Neural progenitor cell (in vitro differentiated cells): ENCODE measurements at regions not wholly inside any gene's neighbourhood (a gene's known extent, or its start where the extent isn't known, plus 50 kb on each side); places are given as distances from the start of the nearest gene placed in this dataset.

Source experiments
- DNase-seq: peaks from one replicate; pipeline ENCODE4 v3.0.0-alpha.2; 2016; ENCODE audit warnings: low spot score
- H2AFZ ChIP-seq: fragments of 200-600 bp; sonication (generic); replicated peaks from 2 replicates; pipeline ENCODE4 v1.6.1; 2016; ENCODE audit warnings: antibody characterized with exemption
- H3F3A ChIP-seq: fragments of 200-600 bp; sonication (generic); 2 replicates; pipeline ENCODE4 v1.6.1; 2016; ENCODE audit warnings: antibody characterized with exemption, low read depth
- H3K27ac ChIP-seq: fragments of 200-600 bp; sonication (generic); 2 replicates; pipeline ENCODE4 v1.5.1; 2016; ENCODE audit warnings: mild to moderate bottlenecking
- H3K27me3 ChIP-seq: fragments of 200-600 bp; sonication (generic); 2 replicates; pipeline ENCODE4 v1.6.1; 2016; ENCODE audit warnings: mild to moderate bottlenecking, moderate library complexity
- H3K36me3 ChIP-seq: fragments of 200-600 bp; sonication (generic); 2 replicates; pipeline ENCODE4 v1.5.1; 2016
- H3K4me1 ChIP-seq: fragments of 200-600 bp; sonication (generic); 2 replicates; pipeline ENCODE4 v1.6.1; 2016; ENCODE audit warnings: mixed run types
- H3K4me2 ChIP-seq: fragments of 200-600 bp; sonication (generic); 2 replicates; pipeline ENCODE4 v1.6.1; 2016
- H3K4me3 ChIP-seq: fragments of 200-600 bp; sonication (generic); 2 replicates; pipeline ENCODE4 v1.5.1; 2016
- H3K79me2 ChIP-seq: fragments of 200-600 bp; sonication (generic); 2 replicates; pipeline ENCODE4 v1.6.1; 2016; ENCODE audit warnings: low read depth
- H3K9ac ChIP-seq: fragments of 200-600 bp; sonication (generic); 2 replicates; pipeline ENCODE4 v1.6.1; 2016
- H3K9me3 ChIP-seq: fragments of 200-600 bp; sonication (generic); 2 replicates; pipeline ENCODE4 v1.5.1; 2016; ENCODE audit warnings: low read depth
- H4K20me1 ChIP-seq: fragments of 200-600 bp; sonication (generic); 2 replicates; pipeline ENCODE4 v1.6.1; 2016; ENCODE audit warnings: low read depth
- H3K27ac Mint-ChIP-seq: 3 replicates; pipeline ENCODE4 v1.8.0; 2021; ENCODE audit warnings: mixed read lengths
- H3K27me3 Mint-ChIP-seq: 2 replicates; pipeline ENCODE4 v1.8.0; 2022; ENCODE audit warnings: low read depth, mild to moderate bottlenecking, inconsistent platforms, moderate library complexity, mixed read lengths; ENCODE audit not compliant: insufficient read depth
- H3K36me3 Mint-ChIP-seq: 3 replicates; pipeline ENCODE4 v1.8.0; 2021; ENCODE audit warnings: mixed read lengths
- H3K4me1 Mint-ChIP-seq: 3 replicates; pipeline ENCODE4 v1.8.0; 2021; ENCODE audit warnings: mixed read lengths
- H3K4me3 Mint-ChIP-seq: 3 replicates; pipeline ENCODE4 v1.8.0; 2021; ENCODE audit warnings: mild to moderate bottlenecking, moderate library complexity, mixed read lengths
- H3K9me3 Mint-ChIP-seq: 3 replicates; pipeline ENCODE4 v1.8.0; 2020; ENCODE audit warnings: mixed read lengths
- CTCF ChIP-seq: fragments of 200-600 bp; sonication (generic); IDR thresholded peaks from 2 replicates; pipeline ENCODE4 v1.5.1; 2017; ENCODE audit warnings: antibody characterized with exemption, mild to moderate bottlenecking
- EZH2 ChIP-seq: fragments of 200-600 bp; sonication (generic); IDR thresholded peaks from 2 replicates; pipeline ENCODE4 v1.6.1; 2017; ENCODE audit warnings: antibody characterized with exemption, mild to moderate bottlenecking, moderate library complexity
- EZH2phosphoT487 ChIP-seq: fragments of 200-600 bp; sonication (generic); IDR thresholded peaks from 2 replicates; pipeline ENCODE4 v1.6.1; 2017; ENCODE audit warnings: antibody characterized with exemption

GRCh38 chr1:209291715-209292114 lies 291.8 kb upstream of the CAMK1G start:
- Mint-ChIP-seq H3K4me1 (peaks cover 10% of the 10 kb centered on the region), H3K27ac (no peak overlapping the region), H3K4me3 (no peak overlapping the region), H3K9me3 (no peaks in the 10 kb centered on the region), H3K27me3 (no peaks in the 10 kb centered on the region), H3K36me3 (no peaks in the 10 kb centered on the region)
- H3F3A ChIP-seq, result no peaks in the 10 kb centered on the region
- no peak overlapping the region for H3K4me3 ChIP-seq
- no peaks in the 10 kb centered on the region for H3K4me1 ChIP-seq
- no peak overlapping the region for H3K4me2 ChIP-seq
- DNase-seq, result no peak
- no peak overlapping the region for H3K9ac ChIP-seq
- TF ChIP-seq EZH2 (no peak), EZH2phosphoT487 (no peak), CTCF (no peak)
- no peaks in the 10 kb centered on the region for H3K27me3 ChIP-seq
- H3K36me3 ChIP-seq, result no peaks in the 10 kb centered on the region
- no peaks in the 10 kb centered on the region for H3K79me2 ChIP-seq
- H3K9me3 ChIP-seq, result no peaks in the 10 kb centered on the region
- H2AFZ ChIP-seq, result no peak overlapping the region
- no peak overlapping the region for H3K27ac ChIP-seq
- no peaks in the 10 kb centered on the region for H4K20me1 ChIP-seq

GRCh38 chr1:209302779-209303568 lies 280.5 kb upstream of the CAMK1G start:
- Histone ChIP-seq H3K36me3 (no peaks in the 10 kb centered on the region), H3K9me3 (no peaks in the 10 kb centered on the region), H3K9ac (no peak overlapping the region), H3K79me2 (no peaks in the 10 kb centered on the region), H3K4me2 (no peak overlapping the region), H3K4me3 (no peak overlapping the region), H3K4me1 (peaks cover 14% of the 10 kb centered on the region), H3K27ac (no peak overlapping the region), H3K27me3 (no peaks in the 10 kb centered on the region), H2AFZ (no peak overlapping the region), H4K20me1 (no peaks in the 10 kb centered on the region), H3F3A (peaks cover 14% of the 10 kb centered on the region)
- H3K27ac Mint-ChIP-seq, result no peak overlapping the region
- peaks cover 9% of the 10 kb centered on the region for H3K4me1 Mint-ChIP-seq
- no peaks in the 10 kb centered on the region for H3K27me3 Mint-ChIP-seq
- no peak for DNase-seq
- H3K36me3 Mint-ChIP-seq, result no peaks in the 10 kb centered on the region
- TF ChIP-seq EZH2, result no peak
- TF ChIP-seq CTCF, result no peak
- TF ChIP-seq EZH2phosphoT487, result no peak
- H3K9me3 Mint-ChIP-seq, result no peaks in the 10 kb centered on the region
- no peak overlapping the region for H3K4me3 Mint-ChIP-seq

- Histone ChIP-seq H4K20me1 (no peaks in the 10 kb centered on the region), H3K79me2 (no peaks in the 10 kb centered on the region), H3K36me3 (no peaks in the 10 kb centered on the region), H3K27me3 (no peaks in the 10 kb centered on the region), H2AFZ (no peak overlapping the region), H3K9me3 (no peaks in the 10 kb centered on the region), H3F3A (peaks cover 14% of the 10 kb centered on the region), H3K27ac (no peak overlapping the region), H3K9ac (no peak overlapping the region), H3K4me2 (no peak overlapping the region), H3K4me3 (no peak overlapping the region), H3K4me1 (peaks cover 14% of the 10 kb centered on the region)
- no peaks in the 10 kb centered on the region for H3K36me3 Mint-ChIP-seq
- no peaks in the 10 kb centered on the region for H3K27me3 Mint-ChIP-seq
- H3K27ac Mint-ChIP-seq, result no peak overlapping the region
- TF ChIP-seq EZH2 (no peak), CTCF (no peak), EZH2phosphoT487 (no peak)
- no peaks in the 10 kb centered on the region for H3K9me3 Mint-ChIP-seq
- H3K4me3 Mint-ChIP-seq, result no peak overlapping the region
- DNase-seq, result no peak
- H3K4me1 Mint-ChIP-seq, result peaks cover 9% of the 10 kb centered on the region
Observed at GRCh38 chr1:209304166-209304565, 279.3 kb upstream of the CAMK1G start.
